ENCODE measurements at regions not wholly inside any gene's neighbourhood (a gene's known extent, or its start where the extent isn't known, plus 50 kb on each side); places are given as distances from the start of the nearest gene placed in this dataset.

DNA sequence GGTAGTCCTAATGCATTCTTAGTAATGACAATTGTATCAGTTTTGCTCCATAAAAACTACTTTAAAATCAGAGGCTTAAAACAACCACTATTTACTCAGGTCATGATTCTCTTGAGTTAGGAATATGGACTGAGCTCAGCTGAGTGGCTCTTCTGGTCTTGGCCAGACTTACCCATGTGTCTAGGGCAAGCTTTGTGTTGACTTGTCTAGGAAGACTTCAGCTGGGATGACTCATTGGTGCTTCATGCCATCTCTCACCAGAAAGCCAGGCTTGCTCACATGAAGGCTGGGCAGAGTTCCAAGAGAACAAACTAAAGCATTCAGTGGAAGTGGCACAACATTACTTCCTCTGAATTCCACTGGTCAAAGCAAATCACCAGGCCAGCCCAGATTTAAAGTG is 155.3 kb downstream of the DHX35 start (continued):
- TF ChIP-seq, protein P1, sequence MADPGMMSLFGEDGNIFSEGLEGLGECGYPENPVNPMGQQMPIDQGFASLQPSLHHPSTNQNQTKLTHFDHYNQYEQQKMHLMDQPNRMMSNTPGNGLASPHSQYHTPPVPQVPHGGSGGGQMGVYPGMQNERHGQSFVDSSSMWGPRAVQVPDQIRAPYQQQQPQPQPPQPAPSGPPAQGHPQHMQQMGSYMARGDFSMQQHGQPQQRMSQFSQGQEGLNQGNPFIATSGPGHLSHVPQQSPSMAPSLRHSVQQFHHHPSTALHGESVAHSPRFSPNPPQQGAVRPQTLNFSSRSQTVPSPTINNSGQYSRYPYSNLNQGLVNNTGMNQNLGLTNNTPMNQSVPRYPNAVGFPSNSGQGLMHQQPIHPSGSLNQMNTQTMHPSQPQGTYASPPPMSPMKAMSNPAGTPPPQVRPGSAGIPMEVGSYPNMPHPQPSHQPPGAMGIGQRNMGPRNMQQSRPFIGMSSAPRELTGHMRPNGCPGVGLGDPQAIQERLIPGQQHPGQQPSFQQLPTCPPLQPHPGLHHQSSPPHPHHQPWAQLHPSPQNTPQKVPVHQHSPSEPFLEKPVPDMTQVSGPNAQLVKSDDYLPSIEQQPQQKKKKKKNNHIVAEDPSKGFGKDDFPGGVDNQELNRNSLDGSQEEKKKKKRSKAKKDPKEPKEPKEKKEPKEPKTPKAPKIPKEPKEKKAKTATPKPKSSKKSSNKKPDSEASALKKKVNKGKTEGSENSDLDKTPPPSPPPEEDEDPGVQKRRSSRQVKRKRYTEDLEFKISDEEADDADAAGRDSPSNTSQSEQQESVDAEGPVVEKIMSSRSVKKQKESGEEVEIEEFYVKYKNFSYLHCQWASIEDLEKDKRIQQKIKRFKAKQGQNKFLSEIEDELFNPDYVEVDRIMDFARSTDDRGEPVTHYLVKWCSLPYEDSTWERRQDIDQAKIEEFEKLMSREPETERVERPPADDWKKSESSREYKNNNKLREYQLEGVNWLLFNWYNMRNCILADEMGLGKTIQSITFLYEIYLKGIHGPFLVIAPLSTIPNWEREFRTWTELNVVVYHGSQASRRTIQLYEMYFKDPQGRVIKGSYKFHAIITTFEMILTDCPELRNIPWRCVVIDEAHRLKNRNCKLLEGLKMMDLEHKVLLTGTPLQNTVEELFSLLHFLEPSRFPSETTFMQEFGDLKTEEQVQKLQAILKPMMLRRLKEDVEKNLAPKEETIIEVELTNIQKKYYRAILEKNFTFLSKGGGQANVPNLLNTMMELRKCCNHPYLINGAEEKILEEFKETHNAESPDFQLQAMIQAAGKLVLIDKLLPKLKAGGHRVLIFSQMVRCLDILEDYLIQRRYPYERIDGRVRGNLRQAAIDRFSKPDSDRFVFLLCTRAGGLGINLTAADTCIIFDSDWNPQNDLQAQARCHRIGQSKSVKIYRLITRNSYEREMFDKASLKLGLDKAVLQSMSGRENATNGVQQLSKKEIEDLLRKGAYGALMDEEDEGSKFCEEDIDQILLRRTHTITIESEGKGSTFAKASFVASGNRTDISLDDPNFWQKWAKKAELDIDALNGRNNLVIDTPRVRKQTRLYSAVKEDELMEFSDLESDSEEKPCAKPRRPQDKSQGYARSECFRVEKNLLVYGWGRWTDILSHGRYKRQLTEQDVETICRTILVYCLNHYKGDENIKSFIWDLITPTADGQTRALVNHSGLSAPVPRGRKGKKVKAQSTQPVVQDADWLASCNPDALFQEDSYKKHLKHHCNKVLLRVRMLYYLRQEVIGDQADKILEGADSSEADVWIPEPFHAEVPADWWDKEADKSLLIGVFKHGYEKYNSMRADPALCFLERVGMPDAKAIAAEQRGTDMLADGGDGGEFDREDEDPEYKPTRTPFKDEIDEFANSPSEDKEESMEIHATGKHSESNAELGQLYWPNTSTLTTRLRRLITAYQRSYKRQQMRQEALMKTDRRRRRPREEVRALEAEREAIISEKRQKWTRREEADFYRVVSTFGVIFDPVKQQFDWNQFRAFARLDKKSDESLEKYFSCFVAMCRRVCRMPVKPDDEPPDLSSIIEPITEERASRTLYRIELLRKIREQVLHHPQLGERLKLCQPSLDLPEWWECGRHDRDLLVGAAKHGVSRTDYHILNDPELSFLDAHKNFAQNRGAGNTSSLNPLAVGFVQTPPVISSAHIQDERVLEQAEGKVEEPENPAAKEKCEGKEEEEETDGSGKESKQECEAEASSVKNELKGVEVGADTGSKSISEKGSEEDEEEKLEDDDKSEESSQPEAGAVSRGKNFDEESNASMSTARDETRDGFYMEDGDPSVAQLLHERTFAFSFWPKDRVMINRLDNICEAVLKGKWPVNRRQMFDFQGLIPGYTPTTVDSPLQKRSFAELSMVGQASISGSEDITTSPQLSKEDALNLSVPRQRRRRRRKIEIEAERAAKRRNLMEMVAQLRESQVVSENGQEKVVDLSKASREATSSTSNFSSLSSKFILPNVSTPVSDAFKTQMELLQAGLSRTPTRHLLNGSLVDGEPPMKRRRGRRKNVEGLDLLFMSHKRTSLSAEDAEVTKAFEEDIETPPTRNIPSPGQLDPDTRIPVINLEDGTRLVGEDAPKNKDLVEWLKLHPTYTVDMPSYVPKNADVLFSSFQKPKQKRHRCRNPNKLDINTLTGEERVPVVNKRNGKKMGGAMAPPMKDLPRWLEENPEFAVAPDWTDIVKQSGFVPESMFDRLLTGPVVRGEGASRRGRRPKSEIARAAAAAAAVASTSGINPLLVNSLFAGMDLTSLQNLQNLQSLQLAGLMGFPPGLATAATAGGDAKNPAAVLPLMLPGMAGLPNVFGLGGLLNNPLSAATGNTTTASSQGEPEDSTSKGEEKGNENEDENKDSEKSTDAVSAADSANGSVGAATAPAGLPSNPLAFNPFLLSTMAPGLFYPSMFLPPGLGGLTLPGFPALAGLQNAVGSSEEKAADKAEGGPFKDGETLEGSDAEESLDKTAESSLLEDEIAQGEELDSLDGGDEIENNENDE (IDR thresholded peaks at IDR 0.05; ENCODE audit: insufficient replicate concordance, low read length) = no peak
- TF ChIP-seq BRCA1 (IDR thresholded peaks at IDR 0.05; ENCODE audit: low read depth, low read length) (no peak), CTBP2 (IDR thresholded peaks at IDR 0.05; ENCODE audit: borderline replicate concordance, insufficient read depth, insufficient read length, low read length) (no peak), EGR1 (IDR thresholded peaks at IDR 0.05; ENCODE audit: borderline replicate concordance, low read depth, low read length) (no peak), SIRT6 (IDR thresholded peaks at IDR 0.05; ENCODE audit: low read length) (no peak), POLR2AphosphoS5 (IDR thresholded peaks at IDR 0.05; ENCODE audit: low read depth, low read length) (no peak)
